Immature natural killer cell (primary cell): ENCODE measurements at regions not wholly inside any gene's neighbourhood (a gene's known extent, or its start where the extent isn't known, plus 50 kb on each side); places are given as distances from the start of the nearest gene placed in this dataset.

Experiments used
- DNase-seq, 3 donors: peaks; one replicate each; pipeline ENCODE4 v3.0.0; 2022; ENCODE audit warnings: mixed read lengths in 1 of 3
- H3K27ac Mint-ChIP-seq, 6 donors: one replicate each; pipeline ENCODE4 v1.8.0; 2020; ENCODE audit warnings: mixed read lengths in 6 of 6, mild to moderate bottlenecking in 5 of 6, inconsistent platforms in 4 of 6, moderate library complexity in 3 of 6
- H3K27me3 Mint-ChIP-seq, 3 donors: one replicate each; pipeline ENCODE4 v1.8.0; 2020 to 2021; ENCODE audit warnings: low read depth in 3 of 3, mild to moderate bottlenecking in 3 of 3, mixed read lengths in 3 of 3, moderate library complexity in 3 of 3, inconsistent platforms in 1 of 3
- H3K36me3 Mint-ChIP-seq, 3 donors: one replicate each; pipeline ENCODE4 v1.8.0; 2020; ENCODE audit warnings: mixed read lengths in 3 of 3, inconsistent platforms in 2 of 3, mild to moderate bottlenecking in 2 of 3
- H3K4me1 Mint-ChIP-seq, 2 donors: one replicate each; pipeline ENCODE4 v1.8.0; 2020; ENCODE audit warnings: inconsistent platforms in 2 of 2, mild to moderate bottlenecking in 2 of 2, mixed read lengths in 2 of 2, moderate library complexity in 1 of 2
- H3K4me3 Mint-ChIP-seq, 5 donors: one replicate each; pipeline ENCODE4 v1.8.0; 2020; ENCODE audit warnings: mild to moderate bottlenecking in 5 of 5, mixed read lengths in 5 of 5, inconsistent platforms in 3 of 5, moderate library complexity in 3 of 5
- H3K9me3 Mint-ChIP-seq, 6 donors: one replicate each; pipeline ENCODE4 v1.8.0; 2020; ENCODE audit warnings: mild to moderate bottlenecking in 6 of 6, mixed read lengths in 6 of 6, inconsistent platforms in 4 of 6, moderate library complexity in 3 of 6

- Mint-ChIP-seq H3K27ac (peak overlapping the region in 3 of 6 donors; percentile 38 to 70 (median 62)), H3K4me1 (peaks cover 0 to 19% of the 10 kb centered on the region in 2 donors), H3K27me3 (no peaks in the 10 kb centered on the region), H3K9me3 (peaks cover 0 to 36% (median 3%) of the 10 kb centered on the region in 6 donors), H3K36me3 (no peaks in the 10 kb centered on the region), H3K4me3 (peak overlapping the region; percentile 56 to 84 (median 75))
- DNase-seq, result no peak
Measured at GRCh38 chr13:63636316-63636993, 2220.8 kb upstream of the PCDH20 start.

GRCh38 chr13:63632321-63632720, 2216.7 kb upstream of the PCDH20 start:
- no peak overlapping the region for H3K4me3 Mint-ChIP-seq
- H3K4me1 Mint-ChIP-seq, result peaks cover 0 to 11% of the 10 kb centered on the region in 2 donors
- no peak overlapping the region for H3K27ac Mint-ChIP-seq
- no peaks in the 10 kb centered on the region for H3K27me3 Mint-ChIP-seq
- no peak for DNase-seq
- H3K9me3 Mint-ChIP-seq, result peaks cover 0 to 32% (median 13%) of the 10 kb centered on the region in 6 donors
- no peaks in the 10 kb centered on the region for H3K36me3 Mint-ChIP-seq

GRCh38 chr13:63631006-63631405, 2215.4 kb upstream of the PCDH20 start:
- H3K27ac Mint-ChIP-seq, result no peak overlapping the region
- peaks cover 0 to under 1% of the 10 kb centered on the region in 2 donors for H3K4me1 Mint-ChIP-seq
- peaks cover 0 to 33% (median 14%) of the 10 kb centered on the region in 6 donors for H3K9me3 Mint-ChIP-seq
- H3K36me3 Mint-ChIP-seq, result no peaks in the 10 kb centered on the region
- no peak overlapping the region for H3K4me3 Mint-ChIP-seq
- H3K27me3 Mint-ChIP-seq, result no peaks in the 10 kb centered on the region
- DNase-seq, result no peak

GRCh38 chr13:63629591-63629990, 2213.9 kb upstream of the PCDH20 start:
- Mint-ChIP-seq H3K9me3 (peaks cover 0 to 38% (median 18%) of the 10 kb centered on the region in 6 donors), H3K4me3 (no peak overlapping the region), H3K27me3 (no peaks in the 10 kb centered on the region), H3K36me3 (no peaks in the 10 kb centered on the region), H3K4me1 (no peaks in the 10 kb centered on the region), H3K27ac (no peak overlapping the region)
- no peak for DNase-seq

- no peak overlapping the region for H3K4me3 Mint-ChIP-seq
- no peaks in the 10 kb centered on the region for H3K4me1 Mint-ChIP-seq
- H3K36me3 Mint-ChIP-seq, result no peaks in the 10 kb centered on the region
- no peak for DNase-seq
- H3K27me3 Mint-ChIP-seq, result no peaks in the 10 kb centered on the region
- no peak overlapping the region for H3K27ac Mint-ChIP-seq
- H3K9me3 Mint-ChIP-seq, result peaks cover 5 to 45% (median 21%) of the 10 kb centered on the region in 6 donors
Measured at GRCh38 chr13:63628310-63628709, 2212.7 kb upstream of the PCDH20 start.

- H3K4me3 Mint-ChIP-seq, result no peak overlapping the region
- no peak for DNase-seq
- H3K4me1 Mint-ChIP-seq, result no peaks in the 10 kb centered on the region
- H3K9me3 Mint-ChIP-seq, result peaks cover 7 to 48% (median 24%) of the 10 kb centered on the region in 6 donors
- H3K27me3 Mint-ChIP-seq, result no peaks in the 10 kb centered on the region
- peaks cover 0 to 3% (median 0%) of the 10 kb centered on the region in 3 donors for H3K36me3 Mint-ChIP-seq
- no peak overlapping the region for H3K27ac Mint-ChIP-seq
Measured at GRCh38 chr13:63625869-63626268, 2210.2 kb upstream of the PCDH20 start.

- Mint-ChIP-seq H3K36me3 (peaks cover 0 to 3% (median 0%) of the 10 kb centered on the region in 3 donors), H3K4me3 (no peak overlapping the region), H3K27me3 (no peaks in the 10 kb centered on the region), H3K27ac (no peak overlapping the region), H3K9me3 (peaks cover 5 to 31% (median 7%) of the 10 kb centered on the region in 6 donors), H3K4me1 (no peaks in the 10 kb centered on the region)
- DNase-seq, result no peak
Measured at GRCh38 chr13:63614874-63615612, 2199.4 kb upstream of the PCDH20 start.

- Mint-ChIP-seq H3K27me3 (peaks cover 0 to 2% (median 0%) of the 10 kb centered on the region in 3 donors), H3K27ac (no peak overlapping the region), H3K36me3 (peaks cover 0 to 3% (median 0%) of the 10 kb centered on the region in 3 donors), H3K4me1 (no peaks in the 10 kb centered on the region), H3K4me3 (no peak overlapping the region), H3K9me3 (peaks cover 16 to 56% (median 34%) of the 10 kb centered on the region in 6 donors)
- no peak for DNase-seq
Measured at GRCh38 chr13:63607153-63607552, 2191.5 kb upstream of the PCDH20 start.

- Mint-ChIP-seq H3K9me3 (peaks cover 22 to 65% (median 41%) of the 10 kb centered on the region in 6 donors), H3K4me1 (no peaks in the 10 kb centered on the region), H3K27me3 (peaks cover 0 to 2% (median 0%) of the 10 kb centered on the region in 3 donors), H3K27ac (no peak overlapping the region), H3K4me3 (no peak overlapping the region), H3K36me3 (peaks cover 0 to 3% (median 0%) of the 10 kb centered on the region in 3 donors)
- no peak for DNase-seq
Measured at GRCh38 chr13:63605962-63606361, 2190.3 kb upstream of the PCDH20 start.

GRCh38 chr13:63605403-63605802, 2189.8 kb upstream of the PCDH20 start:
- Mint-ChIP-seq H3K9me3 (peaks cover 20 to 67% (median 41%) of the 10 kb centered on the region in 6 donors), H3K4me3 (no peak overlapping the region), H3K27ac (no peak overlapping the region), H3K27me3 (peaks cover 0 to 2% (median 0%) of the 10 kb centered on the region in 3 donors), H3K36me3 (peaks cover 0 to 3% (median 0%) of the 10 kb centered on the region in 3 donors), H3K4me1 (no peaks in the 10 kb centered on the region)
- no peak for DNase-seq

- Mint-ChIP-seq H3K9me3 (peaks cover 2 to 33% (median 13%) of the 10 kb centered on the region in 6 donors), H3K4me3 (no peak overlapping the region), H3K36me3 (peaks cover 0 to 3% (median 0%) of the 10 kb centered on the region in 3 donors), H3K4me1 (no peaks in the 10 kb centered on the region), H3K27ac (no peak overlapping the region), H3K27me3 (no peaks in the 10 kb centered on the region)
- no peak for DNase-seq
Measured at GRCh38 chr13:63595811-63596210, 2180.2 kb upstream of the PCDH20 start.

GRCh38 chr13:63586467-63586866, 2170.8 kb upstream of the PCDH20 start:
- Mint-ChIP-seq H3K4me3 (no peak overlapping the region), H3K27ac (no peak overlapping the region), H3K4me1 (no peaks in the 10 kb centered on the region), H3K36me3 (peaks cover 0 to 2% (median 0%) of the 10 kb centered on the region in 3 donors), H3K9me3 (peaks cover 2 to 56% (median 21%) of the 10 kb centered on the region in 6 donors), H3K27me3 (no peaks in the 10 kb centered on the region)
- DNase-seq, result no peak

GRCh38 chr13:63578796-63579195, 2163.1 kb upstream of the PCDH20 start:
- no peak overlapping the region for H3K27ac Mint-ChIP-seq
- H3K36me3 Mint-ChIP-seq, result peaks cover 0 to 4% (median 0%) of the 10 kb centered on the region in 3 donors
- no peaks in the 10 kb centered on the region for H3K27me3 Mint-ChIP-seq
- no peaks in the 10 kb centered on the region for H3K4me1 Mint-ChIP-seq
- H3K4me3 Mint-ChIP-seq, result no peak overlapping the region
- peaks cover 2 to 63% (median 30%) of the 10 kb centered on the region in 6 donors for H3K9me3 Mint-ChIP-seq
- DNase-seq, result no peak

GRCh38 chr13:63567031-63567430, 2151.4 kb upstream of the PCDH20 start:
- Mint-ChIP-seq H3K36me3 (no peaks in the 10 kb centered on the region), H3K27ac (no peak overlapping the region), H3K9me3 (peaks cover under 1 to 30% (median 17%) of the 10 kb centered on the region in 6 donors), H3K4me1 (no peaks in the 10 kb centered on the region), H3K27me3 (no peaks in the 10 kb centered on the region), H3K4me3 (no peak overlapping the region)
- DNase-seq, result no peak
